Parathyroid adenoma (tissue), 2 donors: ENCODE measurements at regions not wholly inside any gene's neighbourhood (a gene's known extent, or its start where the extent isn't known, plus 50 kb on each side); places are given as distances from the start of the nearest gene placed in this dataset.

Source experiments
- H2AFZ ChIP-seq: fragments of 300-600 bp; sonication (generic); one replicate; pipeline ENCODE4 v1.7.0; 2017; ENCODE audit warnings: antibody characterized with exemption, mild to moderate bottlenecking
- H3K27ac ChIP-seq: fragments of 300-600 bp; sonication (generic); one replicate; pipeline ENCODE4 v1.7.0; 2017
- H3K27me3 ChIP-seq: fragments of 300-600 bp; sonication (generic); one replicate; pipeline ENCODE4 v1.7.0; 2017; ENCODE audit warnings: low read length; ENCODE audit not compliant: control insufficient read depth, insufficient read depth
- H3K36me3 ChIP-seq: fragments of 300-600 bp; sonication (generic); one replicate; pipeline ENCODE4 v1.7.0; 2017; ENCODE audit warnings: low read length; ENCODE audit not compliant: control insufficient read depth, insufficient read depth
- H3K4me1 ChIP-seq: fragments of 300-600 bp; sonication (generic); one replicate; pipeline ENCODE4 v1.7.0; 2017; ENCODE audit warnings: control low read depth
- H3K4me2 ChIP-seq: fragments of 300-600 bp; sonication (generic); one replicate; pipeline ENCODE4 v1.7.0; 2017; ENCODE audit warnings: low read length
- H3K4me3 ChIP-seq: fragments of 300-600 bp; sonication (generic); one replicate; pipeline ENCODE4 v1.7.0; 2017; ENCODE audit warnings: low read depth, low read length
- H3K79me2 ChIP-seq: fragments of 300-600 bp; sonication (generic); one replicate; pipeline ENCODE4 v1.7.0; 2017; ENCODE audit warnings: control low read depth
- H3K9ac ChIP-seq: fragments of 300-600 bp; sonication (generic); one replicate; pipeline ENCODE4 v1.7.0; 2017; ENCODE audit warnings: mild to moderate bottlenecking
- H3K9me3 ChIP-seq: fragments of 300-600 bp; sonication (generic); one replicate; pipeline ENCODE4 v1.7.0; 2017; ENCODE audit warnings: low read length; ENCODE audit not compliant: control insufficient read depth
- TF ChIP-seq, protein P1 (sequence below): fragments of 300-600 bp; sonication (generic); IDR thresholded peaks from one replicate; pipeline ENCODE4 v1.7.0; 2017; ENCODE audit warnings: antibody characterized with exemption, mild to moderate bottlenecking
- donor health status: primary hyperparathyroidism.

DNA sequence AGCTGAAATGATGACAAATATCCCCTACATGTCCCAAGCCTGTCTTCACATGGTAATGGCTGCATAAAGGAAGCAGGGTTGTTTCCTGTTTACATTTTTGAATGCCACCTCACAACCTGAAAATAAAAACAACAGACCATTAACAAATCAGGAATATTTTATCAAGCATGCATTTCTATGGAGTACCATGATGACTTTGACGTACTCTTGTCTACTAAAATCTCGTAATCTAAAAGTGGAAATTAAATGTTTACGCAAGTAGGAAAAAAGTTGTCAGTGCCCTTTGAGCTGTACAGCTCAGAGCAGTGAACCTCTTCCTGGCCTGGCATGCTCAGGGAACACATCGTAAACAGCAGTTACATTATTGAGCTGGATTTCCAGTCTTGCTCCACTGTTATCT lies 194.1 kb downstream of the INHBA start:
- Histone ChIP-seq H3K4me1 (no peaks in the 10 kb centered on the region), H2AFZ (no peak overlapping the region), H3K27ac (no peak overlapping the region), H3K4me2 (no peak overlapping the region), H3K4me3 (no peak overlapping the region), H3K9ac (no peak overlapping the region), H3K9me3 (no peaks in the 10 kb centered on the region), H3K27me3 (no peaks in the 10 kb centered on the region), H3K36me3 (no peaks in the 10 kb centered on the region), H3K79me2 (no peaks in the 10 kb centered on the region)
- TF ChIP-seq, protein P1, sequence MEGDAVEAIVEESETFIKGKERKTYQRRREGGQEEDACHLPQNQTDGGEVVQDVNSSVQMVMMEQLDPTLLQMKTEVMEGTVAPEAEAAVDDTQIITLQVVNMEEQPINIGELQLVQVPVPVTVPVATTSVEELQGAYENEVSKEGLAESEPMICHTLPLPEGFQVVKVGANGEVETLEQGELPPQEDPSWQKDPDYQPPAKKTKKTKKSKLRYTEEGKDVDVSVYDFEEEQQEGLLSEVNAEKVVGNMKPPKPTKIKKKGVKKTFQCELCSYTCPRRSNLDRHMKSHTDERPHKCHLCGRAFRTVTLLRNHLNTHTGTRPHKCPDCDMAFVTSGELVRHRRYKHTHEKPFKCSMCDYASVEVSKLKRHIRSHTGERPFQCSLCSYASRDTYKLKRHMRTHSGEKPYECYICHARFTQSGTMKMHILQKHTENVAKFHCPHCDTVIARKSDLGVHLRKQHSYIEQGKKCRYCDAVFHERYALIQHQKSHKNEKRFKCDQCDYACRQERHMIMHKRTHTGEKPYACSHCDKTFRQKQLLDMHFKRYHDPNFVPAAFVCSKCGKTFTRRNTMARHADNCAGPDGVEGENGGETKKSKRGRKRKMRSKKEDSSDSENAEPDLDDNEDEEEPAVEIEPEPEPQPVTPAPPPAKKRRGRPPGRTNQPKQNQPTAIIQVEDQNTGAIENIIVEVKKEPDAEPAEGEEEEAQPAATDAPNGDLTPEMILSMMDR, result no peak

DNA sequence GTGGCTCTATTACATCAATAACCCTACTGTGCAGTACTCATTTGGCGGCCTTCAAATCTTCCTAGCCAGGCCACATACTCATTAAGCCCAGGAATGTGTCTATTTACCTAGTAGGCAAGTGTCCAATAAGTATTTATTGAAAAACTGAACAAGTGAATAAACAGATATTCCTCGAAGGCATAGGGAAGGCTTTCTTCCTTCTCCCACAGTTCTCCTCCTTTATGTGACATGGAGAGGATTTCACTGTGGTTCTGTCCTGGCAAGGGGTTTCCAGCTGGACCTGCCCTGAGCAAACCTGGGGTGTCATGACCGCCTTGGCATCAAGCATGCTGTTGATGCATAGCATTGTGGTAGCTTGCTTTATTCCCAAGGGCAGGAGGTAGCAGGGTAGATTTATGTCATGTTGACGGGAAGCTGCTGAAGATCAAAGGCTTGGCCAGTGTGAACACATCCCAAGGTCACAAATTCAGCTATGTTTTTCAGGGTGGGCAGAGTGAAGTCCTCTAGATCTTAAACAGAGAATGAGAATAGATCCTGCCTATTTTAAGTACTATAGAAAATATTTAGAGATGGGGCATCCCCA lies 195.1 kb downstream of the INHBA start:
- H3K9me3 ChIP-seq, result no peaks in the 10 kb centered on the region
- TF ChIP-seq, protein P1, result no peak

DNA sequence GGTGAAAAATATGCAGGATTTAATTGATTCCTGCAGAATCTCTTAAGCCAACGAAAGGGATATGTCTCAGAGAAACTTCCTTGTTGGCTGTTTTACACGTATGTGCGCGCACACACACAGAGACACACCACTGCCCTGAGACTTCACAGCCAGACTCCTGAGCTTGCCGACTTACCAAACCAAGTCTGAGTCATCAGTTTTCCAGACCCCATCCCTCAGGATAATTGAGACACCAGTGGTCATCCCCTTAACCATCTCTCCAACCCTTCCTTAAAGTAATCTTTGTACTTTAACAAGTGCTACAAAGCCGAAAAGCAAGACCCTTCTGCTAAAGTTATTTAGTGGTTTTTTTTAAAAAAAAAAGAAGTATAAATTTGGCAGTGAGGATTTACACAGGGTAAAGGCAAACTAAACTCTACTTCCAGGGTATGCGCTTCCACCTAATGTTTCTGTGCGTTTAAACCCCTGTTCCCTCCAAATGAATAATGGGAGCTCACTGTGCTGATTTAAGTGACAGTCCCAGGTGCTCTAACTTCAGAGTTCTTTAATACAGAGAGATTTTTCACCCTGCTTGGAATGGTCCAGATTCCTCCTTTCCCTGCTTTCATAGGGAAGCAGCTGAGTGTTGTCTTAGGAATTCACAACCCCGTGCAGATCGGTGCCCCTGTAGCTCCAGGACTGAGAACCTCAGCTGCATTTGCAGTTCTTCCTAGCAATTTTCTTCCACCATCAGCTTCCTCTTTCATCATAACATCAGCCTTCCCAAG lies 198.5 kb downstream of the INHBA start:
- no peaks in the 10 kb centered on the region for H3K36me3 ChIP-seq
- H3K9ac ChIP-seq, result no peak overlapping the region
- no peaks in the 10 kb centered on the region for H3K27me3 ChIP-seq
- no peak overlapping the region for H2AFZ ChIP-seq
- no peaks in the 10 kb centered on the region for H3K4me1 ChIP-seq
- no peaks in the 10 kb centered on the region for H3K9me3 ChIP-seq
- H3K27ac ChIP-seq, result no peak overlapping the region
- TF ChIP-seq, protein P1, result no peak
- no peaks in the 10 kb centered on the region for H3K79me2 ChIP-seq
- no peak overlapping the region for H3K4me2 ChIP-seq
- H3K4me3 ChIP-seq, result no peak overlapping the region

More for the DNA sequence above, 195.1 kb downstream of the INHBA start:
- no peak overlapping the region for H3K27ac ChIP-seq
- no peak overlapping the region for H2AFZ ChIP-seq
- H3K4me3 ChIP-seq, result no peak overlapping the region
- H3K4me1 ChIP-seq, result no peaks in the 10 kb centered on the region
- no peaks in the 10 kb centered on the region for H3K79me2 ChIP-seq
- no peak overlapping the region for H3K9ac ChIP-seq
- no peaks in the 10 kb centered on the region for H3K27me3 ChIP-seq
- no peak overlapping the region for H3K4me2 ChIP-seq
- no peaks in the 10 kb centered on the region for H3K36me3 ChIP-seq

DNA sequence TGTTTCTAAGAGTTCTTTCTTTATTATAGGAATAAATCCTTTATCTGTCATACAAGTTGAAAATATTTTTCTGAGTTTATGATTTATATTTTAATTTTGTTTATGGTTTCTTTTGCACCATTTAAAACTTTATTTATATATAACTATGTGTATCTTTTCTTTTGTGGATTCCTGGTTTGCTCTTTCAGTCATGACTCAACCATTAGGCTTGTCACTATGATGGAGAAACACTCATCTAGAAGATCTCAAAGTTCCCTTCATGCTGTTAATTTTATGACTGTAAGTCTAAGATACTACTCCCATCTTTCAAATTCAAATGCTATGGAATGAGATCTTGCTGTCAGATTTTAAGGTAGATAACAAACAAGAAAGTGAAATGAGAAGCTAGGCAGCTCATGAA lies 199.5 kb downstream of the INHBA start:
- H3K79me2 ChIP-seq, result no peaks in the 10 kb centered on the region
- no peak overlapping the region for H3K4me2 ChIP-seq
- H3K4me3 ChIP-seq, result no peak overlapping the region
- H2AFZ ChIP-seq, result no peak overlapping the region
- H3K27me3 ChIP-seq, result no peaks in the 10 kb centered on the region
- no peak overlapping the region for H3K27ac ChIP-seq
- H3K9ac ChIP-seq, result no peak overlapping the region
- no peaks in the 10 kb centered on the region for H3K4me1 ChIP-seq
- TF ChIP-seq, protein P1, result no peak
- H3K9me3 ChIP-seq, result peaks cover 4% of the 10 kb centered on the region
- H3K36me3 ChIP-seq, result no peaks in the 10 kb centered on the region

DNA sequence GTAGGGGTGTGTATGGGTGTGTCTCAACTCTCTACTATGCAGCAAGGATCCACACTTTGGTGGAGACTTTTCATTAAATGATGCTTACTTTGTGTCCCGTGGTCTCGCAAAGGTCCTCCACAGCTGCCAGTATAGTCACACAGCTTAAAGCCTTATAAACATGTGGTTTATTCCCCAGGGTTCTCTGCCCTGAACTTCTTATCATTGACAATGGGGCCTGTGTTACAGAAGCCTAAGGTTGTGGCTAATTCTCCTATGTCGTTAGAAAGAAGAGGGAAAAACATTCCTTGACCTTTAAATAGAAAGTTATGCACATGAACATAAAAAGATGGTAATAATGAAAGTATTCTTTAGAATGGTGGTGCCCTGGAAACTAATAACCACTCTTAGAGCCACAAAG lies 201.4 kb downstream of the INHBA start:
- Histone ChIP-seq H3K9me3 (peaks cover 4% of the 10 kb centered on the region), H3K36me3 (no peaks in the 10 kb centered on the region), H3K27me3 (no peaks in the 10 kb centered on the region), H3K4me1 (no peaks in the 10 kb centered on the region), H3K27ac (no peak overlapping the region), H3K79me2 (no peaks in the 10 kb centered on the region), H3K9ac (no peak overlapping the region), H3K4me3 (no peak overlapping the region), H3K4me2 (no peak overlapping the region), H2AFZ (no peak overlapping the region)
- TF ChIP-seq, protein P1, result no peak
